ENCODE measurements at regions not wholly inside any gene's neighbourhood (a gene's known extent, or its start where the extent isn't known, plus 50 kb on each side); places are given as distances from the start of the nearest gene placed in this dataset.

- H3K36me3 ChIP-seq (ENCODE audit: control insufficient read depth, insufficient read depth, low read length): no peaks in the 10 kb centered on the region
- H3K4me3 ChIP-seq (ENCODE audit: low read depth, low read length): no peak overlapping the region
- TF ChIP-seq CTCF (IDR thresholded peaks at IDR 0.05; ENCODE audit: insufficient read depth, low read length, poor library complexity, severe bottlenecking): no peak
- no peak for DNase-seq (ENCODE audit: low read depth)
- H3K27me3 ChIP-seq (ENCODE audit: control insufficient read depth, insufficient read depth, low read length): peaks cover 3% of the 10 kb centered on the region
Observed at GRCh38 chr2:236679884-236680860, 110.5 kb downstream of the ACKR3 start.

- Histone ChIP-seq H3K36me3 (ENCODE audit: control insufficient read depth, insufficient read depth, low read length) (no peaks in the 10 kb centered on the region), H3K4me3 (ENCODE audit: low read depth, low read length) (no peak overlapping the region), H3K27me3 (ENCODE audit: control insufficient read depth, insufficient read depth, low read length) (no peaks in the 10 kb centered on the region)
- no peak for TF ChIP-seq CTCF (IDR thresholded peaks at IDR 0.05; ENCODE audit: insufficient read depth, low read length, poor library complexity, severe bottlenecking)
- no peak for DNase-seq (ENCODE audit: low read depth)
Observed at GRCh38 chr2:236682651-236683422, 113.2 kb downstream of the ACKR3 start.

- H3K36me3 ChIP-seq (ENCODE audit: control insufficient read depth, insufficient read depth, low read length): no peaks in the 10 kb centered on the region
- DNase-seq (ENCODE audit: low read depth): no peak
- H3K27me3 ChIP-seq (ENCODE audit: control insufficient read depth, insufficient read depth, low read length): no peaks in the 10 kb centered on the region
- no peak overlapping the region for H3K4me3 ChIP-seq (ENCODE audit: low read depth, low read length)
- TF ChIP-seq CTCF (IDR thresholded peaks at IDR 0.05; ENCODE audit: insufficient read depth, low read length, poor library complexity, severe bottlenecking): no peak
Observed at GRCh38 chr2:236684504-236685256, 115.1 kb downstream of the ACKR3 start.

- Histone ChIP-seq H3K4me3 (ENCODE audit: low read depth, low read length) (no peak overlapping the region), H3K36me3 (ENCODE audit: control insufficient read depth, insufficient read depth, low read length) (no peaks in the 10 kb centered on the region), H3K27me3 (ENCODE audit: control insufficient read depth, insufficient read depth, low read length) (no peaks in the 10 kb centered on the region)
- DNase-seq (ENCODE audit: low read depth): no peak
- no peak for TF ChIP-seq CTCF (IDR thresholded peaks at IDR 0.05; ENCODE audit: insufficient read depth, low read length, poor library complexity, severe bottlenecking)
Observed at GRCh38 chr2:236685361-236685760, 115.7 kb downstream of the ACKR3 start.

- TF ChIP-seq CTCF (IDR thresholded peaks at IDR 0.05; ENCODE audit: insufficient read depth, low read length, poor library complexity, severe bottlenecking): no peak
- no peak for DNase-seq (ENCODE audit: low read depth)
- Histone ChIP-seq H3K36me3 (ENCODE audit: control insufficient read depth, insufficient read depth, low read length) (no peaks in the 10 kb centered on the region), H3K27me3 (ENCODE audit: control insufficient read depth, insufficient read depth, low read length) (no peaks in the 10 kb centered on the region), H3K4me3 (ENCODE audit: low read depth, low read length) (no peak overlapping the region)
Observed at GRCh38 chr2:236685979-236686520, 116.4 kb downstream of the ACKR3 start.
